Hippocampal formation (tissue), 2 donors: ENCODE measurements at regions not wholly inside any gene's neighbourhood (a gene's known extent, or its start where the extent isn't known, plus 50 kb on each side); places are given as distances from the start of the nearest gene placed in this dataset.
"Not testable (repeated sequence)": the region's sequence is repeated elsewhere in the genome, so short reads cannot be mapped to it uniquely, and the experiment has no call there.

Experiments
- DNase-seq, 2 donors: peaks; one replicate each; lab custom pipeline; 2025; lab: John Stamatoyannopoulos, UW

- no peak for DNase-seq
These were observed 90.0 kb downstream of the IGLL5 start for GRCh38 chr22:22977479-22978200.

GRCh38 chr22:22978637-22979036 is 91.0 kb downstream of the IGLL5 start:
- DNase-seq, result no peak

GRCh38 chr22:22979121-22979724 is 91.1 kb upstream of the GNAZ start:
- no peak for DNase-seq

GRCh38 chr22:22979954-22980353 is 90.4 kb upstream of the GNAZ start:
- no peak for DNase-seq

- no peak for DNase-seq
These were observed 88.4 kb upstream of the GNAZ start for GRCh38 chr22:22981670-22982571.

- no peak for DNase-seq
These were observed 87.7 kb upstream of the GNAZ start for GRCh38 chr22:22982616-22983015.

GRCh38 chr22:22983123-22983522 is 87.2 kb upstream of the GNAZ start:
- DNase-seq, result no peak

GRCh38 chr22:22983816-22984215 is 86.5 kb upstream of the GNAZ start:
- DNase-seq, result no peak

GRCh38 chr22:22984967-22985366 is 85.4 kb upstream of the GNAZ start:
- DNase-seq, result no peak

- DNase-seq, result no peak
These were observed 84.3 kb upstream of the GNAZ start for GRCh38 chr22:22986008-22986407.

GRCh38 chr22:22986640-22987039 is 83.7 kb upstream of the GNAZ start:
- DNase-seq, result no peak

- no peak for DNase-seq
These were observed 82.2 kb upstream of the GNAZ start for GRCh38 chr22:22988150-22988549.

GRCh38 chr22:22988785-22989184 is 81.5 kb upstream of the GNAZ start:
- DNase-seq, result no peak

- DNase-seq, result no peak
These were observed 80.5 kb upstream of the GNAZ start for GRCh38 chr22:22989856-22990255.

GRCh38 chr22:22990711-22991505 is 79.4 kb upstream of the GNAZ start:
- not testable (repeated sequence) for DNase-seq

- DNase-seq, result no peak
These were observed 77.8 kb upstream of the GNAZ start for GRCh38 chr22:22992474-22992873.

GRCh38 chr22:22993184-22993583 is 77.1 kb upstream of the GNAZ start:
- no peak for DNase-seq

- no peak for DNase-seq
These were observed 75.2 kb upstream of the GNAZ start for GRCh38 chr22:22995166-22995565.

GRCh38 chr22:22996511-22997261 is 73.6 kb upstream of the GNAZ start:
- DNase-seq, result no peak

- no peak for DNase-seq
These were observed 72.9 kb upstream of the GNAZ start for GRCh38 chr22:22997262-22997898.

- DNase-seq, result no peak
These were observed 72.3 kb upstream of the GNAZ start for GRCh38 chr22:22997988-22998387.
